ENCODE measurements at regions not wholly inside any gene's neighbourhood (a gene's known extent, or its start where the extent isn't known, plus 50 kb on each side); places are given as distances from the start of the nearest gene placed in this dataset.

- Histone ChIP-seq H3K36me3 (ENCODE audit: control insufficient read depth, low read length) (no peaks in the 10 kb centered on the region), H3K27ac (ENCODE audit: low read depth, low read length) (no peak overlapping the region), H4K20me1 (ENCODE audit: control insufficient read depth, insufficient read depth, low read depth, low read length) (no peaks in the 10 kb centered on the region), H3K27me3 (ENCODE audit: control insufficient read depth, low read length) (no peaks in the 10 kb centered on the region), H3F3A (ENCODE audit: control insufficient read depth, insufficient read depth) (no peaks in the 10 kb centered on the region), H3K9me2 (replicated peaks; ENCODE audit: control insufficient read depth, low read length) (no peaks in the 10 kb centered on the region), H3K4me1 (ENCODE audit: control insufficient read depth, low read length) (no peaks in the 10 kb centered on the region), H3K4me2 (ENCODE audit: low read length) (no peak overlapping the region), H3K4me3 (ENCODE audit: low read length) (no peak overlapping the region), H3K79me2 (ENCODE audit: control insufficient read depth, low read length) (no peaks in the 10 kb centered on the region), H3K9me3 (ENCODE audit: control insufficient read depth, insufficient read depth, low read length) (peaks cover 14% of the 10 kb centered on the region)
- TF ChIP-seq EZH2phosphoT487 (IDR thresholded peaks at IDR 0.05; ENCODE audit: borderline replicate concordance, low read length) = no peak
- no peak for TF ChIP-seq CTCF (IDR thresholded peaks at IDR 0.05; ENCODE audit: low read depth, low read length, poor library complexity, severe bottlenecking)
Observed at GRCh38 chr4:124961138-124961750, 248.7 kb upstream of the ANKRD50 start.

GRCh38 chr4:124958847-124959246 is 246.3 kb upstream of the ANKRD50 start:
- Histone ChIP-seq H3K4me2 (ENCODE audit: low read length) (no peak overlapping the region), H3F3A (ENCODE audit: control insufficient read depth, insufficient read depth) (no peaks in the 10 kb centered on the region), H3K9me3 (ENCODE audit: control insufficient read depth, insufficient read depth, low read length) (peaks cover 14% of the 10 kb centered on the region), H3K27ac (ENCODE audit: low read depth, low read length) (no peak overlapping the region), H3K4me1 (ENCODE audit: control insufficient read depth, low read length) (no peaks in the 10 kb centered on the region), H3K4me3 (ENCODE audit: low read length) (no peak overlapping the region), H3K36me3 (ENCODE audit: control insufficient read depth, low read length) (no peaks in the 10 kb centered on the region), H3K27me3 (ENCODE audit: control insufficient read depth, low read length) (no peaks in the 10 kb centered on the region), H3K79me2 (ENCODE audit: control insufficient read depth, low read length) (no peaks in the 10 kb centered on the region), H4K20me1 (ENCODE audit: control insufficient read depth, insufficient read depth, low read depth, low read length) (no peaks in the 10 kb centered on the region), H3K9me2 (replicated peaks; ENCODE audit: control insufficient read depth, low read length) (no peaks in the 10 kb centered on the region)
- TF ChIP-seq CTCF (IDR thresholded peaks at IDR 0.05; ENCODE audit: low read depth, low read length, poor library complexity, severe bottlenecking) (no peak), EZH2phosphoT487 (IDR thresholded peaks at IDR 0.05; ENCODE audit: borderline replicate concordance, low read length) (no peak)

GRCh38 chr4:124955476-124955875 is 242.9 kb upstream of the ANKRD50 start:
- Histone ChIP-seq H3K4me1 (ENCODE audit: control insufficient read depth, low read length) (no peaks in the 10 kb centered on the region), H3K9me3 (ENCODE audit: control insufficient read depth, insufficient read depth, low read length) (peaks cover 2% of the 10 kb centered on the region; the same call in 1 of the 2 replicates), H3K4me2 (ENCODE audit: low read length) (no peak overlapping the region)

More at GRCh38 chr4:124955476-124955875, 242.9 kb upstream of the ANKRD50 start:
- no peaks in the 10 kb centered on the region for H4K20me1 ChIP-seq (ENCODE audit: control insufficient read depth, insufficient read depth, low read depth, low read length)
- H3K36me3 ChIP-seq (ENCODE audit: control insufficient read depth, low read length) = no peaks in the 10 kb centered on the region
- H3F3A ChIP-seq (ENCODE audit: control insufficient read depth, insufficient read depth) = no peaks in the 10 kb centered on the region
- no peak for TF ChIP-seq EZH2phosphoT487 (IDR thresholded peaks at IDR 0.05; ENCODE audit: borderline replicate concordance, low read length)
- no peak for TF ChIP-seq CTCF (IDR thresholded peaks at IDR 0.05; ENCODE audit: low read depth, low read length, poor library complexity, severe bottlenecking)
- no peaks in the 10 kb centered on the region for H3K9me2 ChIP-seq (replicated peaks; ENCODE audit: control insufficient read depth, low read length)
- no peak overlapping the region for H3K4me3 ChIP-seq (ENCODE audit: low read length)
- H3K27me3 ChIP-seq (ENCODE audit: control insufficient read depth, low read length) = no peaks in the 10 kb centered on the region
- H3K27ac ChIP-seq (ENCODE audit: low read depth, low read length) = no peak overlapping the region
- no peaks in the 10 kb centered on the region for H3K79me2 ChIP-seq (ENCODE audit: control insufficient read depth, low read length)

Measured in DOHH2 (cell line).